K562 (cell line): ENCODE measurements at regions not wholly inside any gene's neighbourhood (a gene's known extent, or its start where the extent isn't known, plus 50 kb on each side); places are given as distances from the start of the nearest gene placed in this dataset.

Experiments used
- ATAC-seq: fragments of 200-7000 bp; cut with Tn5 transposase; 3 replicates; pipeline ENCODE4 v1.9.1; 2020; ENCODE audit warnings: moderate library complexity
- BruUV-seq: library from RNA; stranded (reverse); fragments of 400-500 nt; replicated peaks from 2 replicates; lab custom pipeline; 2021; lab: Mats Ljungman, UMichigan
- CTCF ChIA-PET: fragments of 300-600 bp; formaldehyde crosslinking; extraction: SDS; loops from one replicate; lab custom pipeline; 2021; ENCODE audit warnings: low intra/inter-chr PET ratio; lab: Yijun Ruan, JAX
- POLR2A ChIA-PET: fragments of 300-600, 350-650 bp; sonication (Branson Sonifier 250); formaldehyde crosslinking; extraction: SDS; loops from one replicate; lab custom pipeline; 2021; ENCODE audit warnings: antibody characterized with exemption, inconsistent platforms; lab: Yijun Ruan, JAX
- DNase-seq, 4 experiments: peaks; one replicate each; pipeline versions ENCODE4 v3.0.0 to v3.0.0-alpha.2; 2011 to 2018; ENCODE audit warnings: low spot score in 3 of 4, mixed read lengths in 3 of 4; ENCODE audit errors: extremely low read depth in 1 of 4
- FAIRE-seq: peaks from 2 replicates; lab custom pipeline; 2011; peaks lifted over from hg19 to GRCh38; lab: Jason Lieb, UNC
- H2AFZ ChIP-seq: 2 replicates; pipeline ENCODE4 v1.6.0; 2011; ENCODE audit warnings: low read depth, low read length, control low read depth, inconsistent platforms
- H3K27ac ChIP-seq: fragments of 200-600 bp; 3 replicates; pipeline ENCODE4 v1.8.0; 2011; ENCODE audit warnings: low read depth, mild to moderate bottlenecking, control low read depth, inconsistent platforms, low read length, moderate library complexity, mixed read lengths; ENCODE audit errors: extremely low read depth
- H3K27me3 ChIP-seq, 2 experiments: fragments of 300-600 bp in 1 of 2; 2 replicates in 1 of 2; 3 replicates in 1 of 2; pipeline versions ENCODE4 v1.6.0 to v1.8.0; 2011; ENCODE audit warnings: inconsistent platforms in 2 of 2, low read length in 2 of 2, mild to moderate bottlenecking in 1 of 2, mixed read lengths in 1 of 2, moderate library complexity in 1 of 2; ENCODE audit not compliant: control insufficient read depth in 2 of 2, insufficient read depth in 2 of 2
- H3K36me3 ChIP-seq: fragments of 300-600 bp; 3 replicates; pipeline ENCODE4 v1.8.0; 2011; ENCODE audit warnings: mild to moderate bottlenecking, low read length, inconsistent platforms; ENCODE audit not compliant: control insufficient read depth, insufficient read depth
- H3K4me1 ChIP-seq, 2 experiments: fragments of 200-600 bp in 1 of 2; replicated peaks in 1 of 2; 2 replicates in 1 of 2; 3 replicates in 1 of 2; pipeline versions ENCODE4 v1.5.1 to v1.8.0; 2011; ENCODE audit warnings: inconsistent platforms in 2 of 2, low read length in 2 of 2, mild to moderate bottlenecking in 1 of 2, mixed read lengths in 1 of 2, moderate library complexity in 1 of 2; ENCODE audit not compliant: control insufficient read depth in 2 of 2, insufficient read depth in 2 of 2
- H3K4me2 ChIP-seq: 2 replicates; pipeline ENCODE4 v1.6.1; 2011; ENCODE audit warnings: low read length, control low read depth, inconsistent platforms, mixed read lengths; ENCODE audit not compliant: insufficient read depth
- H3K4me3 ChIP-seq: fragments of 200-600 bp; sonication (generic), shearing (Covaris generic); 2 replicates; pipeline ENCODE4 v1.5.1; 2016; ENCODE audit warnings: control low read depth, inconsistent platforms
- H3K79me2 ChIP-seq: fragments of 200-600 bp; 3 replicates; pipeline ENCODE4 v1.8.0; 2011; ENCODE audit warnings: low read length, inconsistent platforms; ENCODE audit not compliant: control insufficient read depth, insufficient read depth
- H3K9ac ChIP-seq, 2 experiments: 2 replicates each; pipeline versions ENCODE4 v1.6.0 to v1.6.1; 2011; ENCODE audit warnings: low read depth in 2 of 2, low read length in 2 of 2, control low read depth in 1 of 2, inconsistent platforms in 1 of 2, mild to moderate bottlenecking in 1 of 2, mixed read lengths in 1 of 2; ENCODE audit not compliant: insufficient read depth in 1 of 2
- H3K9me1 ChIP-seq: one replicate; pipeline ENCODE4 v1.6.0; 2011; ENCODE audit warnings: inconsistent platforms, mild to moderate bottlenecking, low read length, moderate library complexity; ENCODE audit not compliant: control insufficient read depth, insufficient read depth
- H3K9me3 ChIP-seq: replicated peaks from 2 replicates; pipeline ENCODE4 v1.5.1; 2011; ENCODE audit warnings: low read depth, low read length, inconsistent platforms; ENCODE audit not compliant: control insufficient read depth, insufficient read depth
- H4K20me1 ChIP-seq: replicated peaks from 2 replicates; pipeline ENCODE4 v1.6.1; 2011; ENCODE audit warnings: low read length, inconsistent platforms, mixed read lengths; ENCODE audit not compliant: control insufficient read depth, insufficient read depth
- CEBPG ChIP-seq, 3 experiments: fragments of 200-800 bp in 1 of 3; sonication (Bioruptor generic) in 1 of 3; sonication (generic) in 1 of 3; formaldehyde crosslinking in 1 of 3; IDR thresholded peaks in 2 of 3; conservative IDR thresholded peaks in 1 of 3; 2 replicates each; pipeline versions ENCODE4 v1.6.1 to v1.8.0; 2016 to 2022; ENCODE audit warnings: missing compliant biosample characterization in 2 of 3, missing genetic modification characterization in 2 of 3, mild to moderate bottlenecking in 1 of 3, missing genetic modification reagents in 1 of 3
- CREB3L1 ChIP-seq: fragments of 450-650 bp; IDR thresholded peaks from 2 replicates; pipeline ENCODE4 v1.6.1; 2014; ENCODE audit warnings: low read depth, mild to moderate bottlenecking, moderate library complexity, borderline replicate concordance
- DIDO1 ChIP-seq: fragments of 450-650 bp; IDR thresholded peaks from 2 replicates; pipeline ENCODE4 v1.6.1; 2016; ENCODE audit warnings: low read depth, missing biosample characterization, missing genetic modification characterization
- FOSL1 ChIP-seq: fragments of 200-800 bp; sonication (Bioruptor generic); conservative IDR thresholded peaks from 2 replicates; pipeline ENCODE4 v1.6.1; 2016; ENCODE audit warnings: missing genetic modification characterization, missing compliant biosample characterization
- JUND ChIP-seq, 2 experiments: IDR thresholded peaks; 2 replicates in 1 of 2; 3 replicates in 1 of 2; pipeline ENCODE4 v1.6.1; 2011; ENCODE audit warnings: borderline replicate concordance in 2 of 2, low read depth in 2 of 2, low read length in 2 of 2, improper control_type of control experiment in 1 of 2, missing biosample characterization in 1 of 2, missing genetic modification characterization in 1 of 2, missing genetic modification reagents in 1 of 2
- MTA1 ChIP-seq: fragments of 450-650 bp; IDR thresholded peaks from 2 replicates; pipeline ENCODE4 v1.6.1; 2017; ENCODE audit warnings: borderline replicate concordance
- NCOA2 ChIP-seq, 2 experiments: fragments of 450-650 bp; IDR thresholded peaks; 2 replicates each; pipeline ENCODE4 v1.6.1; 2018; ENCODE audit warnings: mild to moderate bottlenecking in 2 of 2, moderate library complexity in 1 of 2; ENCODE audit not compliant: partially characterized antibody in 2 of 2
- POLR2AphosphoS2 ChIP-seq: IDR thresholded peaks from 2 replicates; pipeline ENCODE4 v1.6.1; 2012; ENCODE audit warnings: low read length, improper control_type of control experiment
- RNF219 ChIP-seq: fragments of 250-450 bp; sonication (Bioruptor Pico); IDR thresholded peaks from 2 replicates; pipeline ENCODE4 v1.5.0; 2022; ENCODE audit warnings: mild to moderate bottlenecking
- ZBTB33 ChIP-seq: sonication (generic); formaldehyde crosslinking; IDR thresholded peaks from 2 replicates; pipeline ENCODE4 v1.8.1; 2023; ENCODE audit warnings: mild to moderate bottlenecking, missing genetic modification reagents
- ZNF696 ChIP-seq: fragments of 250-450 bp; sonication (Bioruptor Pico); conservative IDR thresholded peaks from 2 replicates; pipeline ENCODE4 v1.4.0; 2020; ENCODE audit warnings: mild to moderate bottlenecking, moderate library complexity
- ZNF830 ChIP-seq: fragments of 250-450 bp; sonication (Bioruptor Pico); IDR thresholded peaks from 2 replicates; pipeline ENCODE4 v1.5.0; 2021; ENCODE audit warnings: mild to moderate bottlenecking
- WGBS: fragments of 100-300 bp; shearing (Covaris generic); methylation state at CpG from one replicate; pipeline ENCODE4 v1.1.6; 2016; ENCODE audit warnings: low coverage, mixed read lengths; ENCODE audit not compliant: insufficient coverage; ENCODE audit errors: missing lambda C conversion rate; 5-methylcytosine and 5-hydroxymethylcytosine counted together
- in situ Hi-C: fragments of 300-500 bp; cut with MboI; formaldehyde crosslinking; loops from 4 replicates; pipeline ENCODE4 v1.15.0; 2018; ENCODE audit warnings: inconsistent platforms, mixed read lengths
- intact Hi-C: fragments of 100-400 bp; cut with micrococcal nuclease; formaldehyde crosslinking; loops from 2 replicates; pipeline ENCODE4 v1.14.2; 2022

GRCh38 chr14:27730204-27730603, 1036.4 kb upstream of the FOXG1 start:
- Histone ChIP-seq H3K4me3 (no peak overlapping the region), H2AFZ (no peak overlapping the region), H3K27me3 (no peaks in the 10 kb centered on the region), H3K4me1 (no peaks in the 10 kb centered on the region), H3K9me3 (no peaks in the 10 kb centered on the region), H3K27ac (no peak overlapping the region), H3K4me2 (no peak overlapping the region), H3K36me3 (no peaks in the 10 kb centered on the region), H4K20me1 (no peaks in the 10 kb centered on the region), H3K79me2 (no peaks in the 10 kb centered on the region), H3K9ac (no peak overlapping the region), H3K9me1 (no peaks in the 10 kb centered on the region)
- 3% methylated on average over 5 of the region's 5 CpGs for WGBS
- ATAC-seq (no peak), DNase-seq (no peak), FAIRE-seq (no peak)
- no TSS peak for BruUV-seq
- intact Hi-C loops, result no loop called here
- TF ChIP-seq DIDO1 (no peak), MTA1 (no peak), JUND (IDR thresholded peaks at IDR 0.05; ENCODE audit: borderline replicate concordance, low read depth, low read length) (no peak), JUND (tag; IDR thresholded peaks at IDR 0.05; ENCODE audit: borderline replicate concordance, low read depth, low read length) (no peak), FOSL1 (tag) (no peak), RNF219 (CRISPR knock-in tag) (no peak), CREB3L1 (no peak), POLR2AphosphoS2 (no peak), NCOA2 (IDR thresholded peaks at IDR 0.05; ENCODE audit: partially characterized antibody in 2 of 2) (no peak), ZBTB33 (CRISPR knock-in tag) (no peak), ZNF830 (CRISPR knock-in tag) (no peak), ZNF696 (no peak), CEBPG (CRISPR knock-in tag; IDR thresholded peaks at IDR 0.05) (no peak), CEBPG (tag; conservative IDR thresholded peaks at IDR 0.05 in 1 of 2, IDR thresholded peaks at IDR 0.05 in 1 of 2) (no peak)
- POLR2A ChIA-PET, result no interaction called here
- CTCF ChIA-PET, result no interaction called here
- in situ Hi-C loops, result no loop called here
